ENCODE measurements at regions not wholly inside any gene's neighbourhood (a gene's known extent, or its start where the extent isn't known, plus 50 kb on each side); places are given as distances from the start of the nearest gene placed in this dataset.

- H3K4me3 ChIP-seq (ENCODE audit: low read depth, low read length, poor library complexity, severe bottlenecking) = no peak overlapping the region
- H3K79me2 ChIP-seq (ENCODE audit: insufficient read depth, low read length) = no peaks in the 10 kb centered on the region
- H3K4me2 ChIP-seq (ENCODE audit: low read length) = no peak overlapping the region
- H3K9me2 ChIP-seq (ENCODE audit: low read depth, low read length) = no peaks in the 10 kb centered on the region
- H3K4me1 ChIP-seq (ENCODE audit: insufficient read depth, low read length, severe bottlenecking) = no peaks in the 10 kb centered on the region
- no peaks in the 10 kb centered on the region for H3F3A ChIP-seq (ENCODE audit: insufficient read depth, low read length)
- no peaks in the 10 kb centered on the region for H3K9me3 ChIP-seq (ENCODE audit: low read length)
- no peak overlapping the region for H3K9ac ChIP-seq (ENCODE audit: low read length)
- H2AFZ ChIP-seq (ENCODE audit: low read length) = no peak overlapping the region
- H4K20me1 ChIP-seq (ENCODE audit: insufficient read depth, low read length) = no peaks in the 10 kb centered on the region
- TF ChIP-seq EZH2 (IDR thresholded peaks at IDR 0.05; ENCODE audit: borderline replicate concordance, low read length) = no peak
- TF ChIP-seq CTCF (IDR thresholded peaks at IDR 0.05; ENCODE audit: low read length) = no peak
- H3K27me3 ChIP-seq (ENCODE audit: insufficient read depth, low read length) = no peaks in the 10 kb centered on the region
- H3K27ac ChIP-seq (ENCODE audit: low read depth, low read length, poor library complexity, severe bottlenecking) = no peak overlapping the region
- H3K36me3 ChIP-seq (ENCODE audit: insufficient read depth, low read length) = no peaks in the 10 kb centered on the region
These were observed 59.8 kb downstream of the ATOH1 start for GRCh38 chr4:93888308-93888707.

GRCh38 chr4:93888768-93889167 lies 60.2 kb downstream of the ATOH1 start:
- no peaks in the 10 kb centered on the region for H3K36me3 ChIP-seq (ENCODE audit: insufficient read depth, low read length)
- H3K4me3 ChIP-seq (ENCODE audit: low read depth, low read length, poor library complexity, severe bottlenecking) = no peak overlapping the region
- H3K27ac ChIP-seq (ENCODE audit: low read depth, low read length, poor library complexity, severe bottlenecking) = no peak overlapping the region
- H3K27me3 ChIP-seq (ENCODE audit: insufficient read depth, low read length) = no peaks in the 10 kb centered on the region
- TF ChIP-seq EZH2 (IDR thresholded peaks at IDR 0.05; ENCODE audit: borderline replicate concordance, low read length) (no peak), CTCF (IDR thresholded peaks at IDR 0.05; ENCODE audit: low read length) (no peak)
- H3K9me3 ChIP-seq (ENCODE audit: low read length) = no peaks in the 10 kb centered on the region
- H3K79me2 ChIP-seq (ENCODE audit: insufficient read depth, low read length) = no peaks in the 10 kb centered on the region
- no peak overlapping the region for H3K4me2 ChIP-seq (ENCODE audit: low read length)
- H4K20me1 ChIP-seq (ENCODE audit: insufficient read depth, low read length) = no peaks in the 10 kb centered on the region
- H3K9ac ChIP-seq (ENCODE audit: low read length) = no peak overlapping the region
- H3K9me2 ChIP-seq (ENCODE audit: low read depth, low read length) = no peaks in the 10 kb centered on the region
- no peaks in the 10 kb centered on the region for H3F3A ChIP-seq (ENCODE audit: insufficient read depth, low read length)
- no peak overlapping the region for H2AFZ ChIP-seq (ENCODE audit: low read length)
- no peaks in the 10 kb centered on the region for H3K4me1 ChIP-seq (ENCODE audit: insufficient read depth, low read length, severe bottlenecking)

- Histone ChIP-seq H3K79me2 (ENCODE audit: insufficient read depth, low read length) (no peaks in the 10 kb centered on the region), H3K27me3 (ENCODE audit: insufficient read depth, low read length) (no peaks in the 10 kb centered on the region), H3K27ac (ENCODE audit: low read depth, low read length, poor library complexity, severe bottlenecking) (no peak overlapping the region), H3K9ac (ENCODE audit: low read length) (no peak overlapping the region), H4K20me1 (ENCODE audit: insufficient read depth, low read length) (no peaks in the 10 kb centered on the region), H3K4me3 (ENCODE audit: low read depth, low read length, poor library complexity, severe bottlenecking) (no peak overlapping the region), H3K4me2 (ENCODE audit: low read length) (no peak overlapping the region), H3F3A (ENCODE audit: insufficient read depth, low read length) (no peaks in the 10 kb centered on the region), H3K4me1 (ENCODE audit: insufficient read depth, low read length, severe bottlenecking) (no peaks in the 10 kb centered on the region), H3K9me2 (ENCODE audit: low read depth, low read length) (no peaks in the 10 kb centered on the region), H3K9me3 (ENCODE audit: low read length) (no peaks in the 10 kb centered on the region), H2AFZ (ENCODE audit: low read length) (no peak overlapping the region), H3K36me3 (ENCODE audit: insufficient read depth, low read length) (no peaks in the 10 kb centered on the region)
- TF ChIP-seq CTCF (IDR thresholded peaks at IDR 0.05; ENCODE audit: low read length) (no peak), EZH2 (IDR thresholded peaks at IDR 0.05; ENCODE audit: borderline replicate concordance, low read length) (no peak)
These were observed 62.7 kb downstream of the ATOH1 start for GRCh38 chr4:93891244-93891643.

Data from OCI-LY1 (cell line).